GM23338 (cell line): ENCODE measurements at regions not wholly inside any gene's neighbourhood (a gene's known extent, or its start where the extent isn't known, plus 50 kb on each side); places are given as distances from the start of the nearest gene placed in this dataset.

Experiments
- ATAC-seq: fragments of 200-7000 bp; cut with Tn5 transposase; 3 replicates; pipeline ENCODE4 v1.9.1; 2020
- DNase-seq: peaks from one replicate; pipeline ENCODE4 v3.0.0-alpha.2; 2015; ENCODE audit warnings: low spot score
- H2AFZ ChIP-seq: fragments of 200-600 bp; sonication (generic); 2 replicates; pipeline ENCODE4 v1.8.0; 2016; ENCODE audit warnings: antibody characterized with exemption, mild to moderate bottlenecking, moderate library complexity
- H3F3A ChIP-seq: fragments of 200-600 bp; sonication (generic); replicated peaks from 2 replicates; pipeline ENCODE4 v1.8.0; 2017; ENCODE audit warnings: antibody characterized with exemption, mixed run types, low read depth
- H3K27ac ChIP-seq: fragments of 200-600 bp; sonication (generic); 2 replicates; pipeline ENCODE4 v1.6.1; 2016; ENCODE audit warnings: low read depth
- H3K27me3 ChIP-seq: fragments of 200-600 bp; sonication (generic); 2 replicates; pipeline ENCODE4 v1.8.0; 2016; ENCODE audit warnings: mild to moderate bottlenecking, mixed run types, moderate library complexity; ENCODE audit not compliant: insufficient read depth
- H3K36me3 ChIP-seq: fragments of 200-600 bp; sonication (generic); 2 replicates; pipeline ENCODE4 v1.8.0; 2016; ENCODE audit warnings: mild to moderate bottlenecking; ENCODE audit not compliant: insufficient read depth
- H3K4me1 ChIP-seq: fragments of 200-600 bp; sonication (generic); 2 replicates; pipeline ENCODE4 v1.8.0; 2016; ENCODE audit warnings: mild to moderate bottlenecking, moderate library complexity; ENCODE audit not compliant: insufficient read depth
- H3K4me2 ChIP-seq: fragments of 200-600 bp; sonication (generic); 2 replicates; pipeline ENCODE4 v1.7.1; 2017; ENCODE audit warnings: mixed run types
- H3K4me3 ChIP-seq: fragments of 200-600 bp; sonication (generic); 2 replicates; pipeline ENCODE4 v1.6.1; 2016; ENCODE audit warnings: mixed run types
- H3K79me2 ChIP-seq: fragments of 200-600 bp; sonication (generic); replicated peaks from 2 replicates; pipeline ENCODE4 v1.8.0; 2017; ENCODE audit warnings: mild to moderate bottlenecking; ENCODE audit not compliant: insufficient read depth
- H3K9me2 ChIP-seq: fragments of 200-600 bp; sonication (generic); 2 replicates; pipeline ENCODE4 v1.8.0; 2017; ENCODE audit not compliant: insufficient read depth
- H4K20me1 ChIP-seq: fragments of 200-600 bp; sonication (generic); replicated peaks from 2 replicates; pipeline ENCODE4 v1.8.0; 2017; ENCODE audit warnings: mild to moderate bottlenecking; ENCODE audit not compliant: insufficient read depth
- H3K27ac Mint-ChIP-seq: 2 replicates; pipeline ENCODE4 v1.8.0; 2020; ENCODE audit warnings: inconsistent platforms, mild to moderate bottlenecking, moderate library complexity, mixed read lengths
- H3K27me3 Mint-ChIP-seq: 3 replicates; pipeline ENCODE4 v1.8.0; 2022; ENCODE audit warnings: low read depth, mild to moderate bottlenecking, moderate library complexity, mixed read lengths, inconsistent platforms; ENCODE audit not compliant: insufficient read depth, poor library complexity
- H3K36me3 Mint-ChIP-seq: 3 replicates; pipeline ENCODE4 v1.8.0; 2021; ENCODE audit warnings: low read depth, mild to moderate bottlenecking, inconsistent platforms, moderate library complexity, mixed read lengths
- H3K4me1 Mint-ChIP-seq: 3 replicates; pipeline ENCODE4 v1.8.0; 2020; ENCODE audit warnings: mild to moderate bottlenecking, inconsistent platforms, mixed read lengths
- H3K4me3 Mint-ChIP-seq: 3 replicates; pipeline ENCODE4 v1.8.0; 2021; ENCODE audit warnings: moderate library complexity, mild to moderate bottlenecking, inconsistent platforms, mixed read lengths
- H3K9me3 Mint-ChIP-seq: 3 replicates; pipeline ENCODE4 v1.8.0; 2020; ENCODE audit warnings: moderate library complexity, mild to moderate bottlenecking, inconsistent platforms, mixed read lengths
- CREB1 ChIP-seq: fragments of 250-450 bp; sonication (Bioruptor Pico); IDR thresholded peaks from 2 replicates; pipeline ENCODE4 v1.5.0; 2020; ENCODE audit warnings: low read depth, mild to moderate bottlenecking, moderate library complexity
- CTCF ChIP-seq, 2 experiments: fragments of 200-600 bp in 1 of 2; sonication (generic) in 1 of 2; conservative IDR thresholded peaks; 2 replicates each; pipeline versions ENCODE4 v1.5.1 to v1.6.1; 2016 to 2017; ENCODE audit warnings: antibody characterized with exemption in 2 of 2, low read depth in 2 of 2, mild to moderate bottlenecking in 2 of 2, moderate library complexity in 1 of 2
- ETS1 ChIP-seq: IDR thresholded peaks from 2 replicates; pipeline ENCODE4 v1.6.1; 2016; ENCODE audit warnings: antibody characterized with exemption
- EZH2 ChIP-seq: fragments of 200-600 bp; sonication (generic); IDR thresholded peaks from one replicate; pipeline ENCODE4 v1.8.0; 2017; ENCODE audit warnings: antibody characterized with exemption, mild to moderate bottlenecking, low read depth; ENCODE audit not compliant: unreplicated experiment
- JUNB ChIP-seq: IDR thresholded peaks from one replicate; pipeline ENCODE4 v1.6.1; 2016; ENCODE audit warnings: antibody characterized with exemption; ENCODE audit not compliant: unreplicated experiment
- NANOG ChIP-seq: IDR thresholded peaks from 2 replicates; pipeline ENCODE4 v1.6.1; 2016; ENCODE audit warnings: antibody characterized with exemption, borderline replicate concordance
- POLR2AphosphoS5 ChIP-seq: IDR thresholded peaks from 2 replicates; pipeline ENCODE4 v1.6.1; 2016; ENCODE audit warnings: antibody characterized with exemption, low read depth
- REST ChIP-seq: IDR thresholded peaks from one replicate; pipeline ENCODE4 v1.6.1; 2018; ENCODE audit warnings: antibody characterized with exemption; ENCODE audit not compliant: unreplicated experiment
- STAT1 ChIP-seq: IDR thresholded peaks from one replicate; pipeline ENCODE4 v1.6.1; 2016; ENCODE audit warnings: antibody characterized with exemption; ENCODE audit not compliant: unreplicated experiment
- ZNF114 ChIP-seq: fragments of 250-450 bp; sonication (Bioruptor Pico); IDR thresholded peaks from 2 replicates; pipeline ENCODE4 v1.5.0; 2020; ENCODE audit warnings: mild to moderate bottlenecking, moderate library complexity
- ZNF331 ChIP-seq: fragments of 250-450 bp; sonication (Bioruptor Pico); IDR thresholded peaks from 2 replicates; pipeline ENCODE4 v1.5.0; 2020; ENCODE audit warnings: low read depth, mild to moderate bottlenecking, moderate library complexity
- ZNF462 ChIP-seq: fragments of 250-450 bp; sonication (Bioruptor Pico); IDR thresholded peaks from 2 replicates; pipeline ENCODE4 v1.5.0; 2020; ENCODE audit warnings: mild to moderate bottlenecking, moderate library complexity

- peaks cover 5% of the 10 kb centered on the region; the same call in 1 of the 3 replicates for H3K36me3 Mint-ChIP-seq
- Histone ChIP-seq H2AFZ (no peak overlapping the region), H3K9me2 (peaks cover 6% of the 10 kb centered on the region; the same call in 1 of the 2 replicates), H3K36me3 (no peaks in the 10 kb centered on the region), H4K20me1 (no peaks in the 10 kb centered on the region), H3K27ac (no peak overlapping the region), H3K4me1 (no peaks in the 10 kb centered on the region; the same call in 1 of the 2 replicates), H3K27me3 (no peaks in the 10 kb centered on the region), H3K4me3 (no peak overlapping the region), H3F3A (no peaks in the 10 kb centered on the region), H3K4me2 (no peak overlapping the region), H3K79me2 (no peaks in the 10 kb centered on the region)
- no peak overlapping the region for H3K27ac Mint-ChIP-seq
- H3K4me3 Mint-ChIP-seq: no peak overlapping the region
- no peak for ATAC-seq
- DNase-seq: no peak
- H3K4me1 Mint-ChIP-seq: peaks cover 6% of the 10 kb centered on the region
- peaks cover 4% of the 10 kb centered on the region for H3K27me3 Mint-ChIP-seq
- H3K9me3 Mint-ChIP-seq: peaks cover 8% of the 10 kb centered on the region
- TF ChIP-seq POLR2AphosphoS5 (no peak), EZH2 (no peak), CREB1 (CRISPR knock-in tag) (no peak), ZNF462 (no peak), NANOG (no peak), ZNF331 (no peak), JUNB (no peak), CTCF (conservative IDR thresholded peaks at IDR 0.05; ENCODE audit: low read depth in 2 of 2) (no peak), ETS1 (no peak), REST (no peak), ZNF114 (CRISPR knock-in tag) (no peak), STAT1 (no peak)
These were observed 295.3 kb upstream of the XYLT1 start for GRCh38 chr16:17766012-17766411.
